HG02623 (cell line): ENCODE measurements at regions not wholly inside any gene's neighbourhood (a gene's known extent, or its start where the extent isn't known, plus 50 kb on each side); places are given as distances from the start of the nearest gene placed in this dataset.
"Not testable (repeated sequence)": the region's sequence is repeated elsewhere in the genome, so short reads cannot be mapped to it uniquely, and the experiment has no call there.

Source experiments
- ATAC-seq: cut with Tn5 transposase; IDR thresholded peaks from one replicate; pipeline ENCODE4 v1.9.1; 2021; ENCODE audit warnings: moderate library complexity; ENCODE audit not compliant: unreplicated experiment

GRCh38 chr3:88657459-88657858 lies 450.0 kb upstream of the EPHA3 start:
- ATAC-seq: no peak

GRCh38 chr3:88661433-88661824 lies 446.0 kb upstream of the EPHA3 start:
- ATAC-seq: no peak

GRCh38 chr3:88668180-88668579 lies 439.2 kb upstream of the EPHA3 start:
- ATAC-seq: no peak

GRCh38 chr3:88671573-88671972 lies 435.8 kb upstream of the EPHA3 start:
- no peak for ATAC-seq

GRCh38 chr3:88677298-88677697 lies 430.1 kb upstream of the EPHA3 start:
- no peak for ATAC-seq

GRCh38 chr3:88678747-88679146 lies 428.7 kb upstream of the EPHA3 start:
- ATAC-seq: no peak

GRCh38 chr3:88690287-88690686 lies 417.1 kb upstream of the EPHA3 start:
- ATAC-seq: no peak

- ATAC-seq: no peak
These were observed 416.3 kb upstream of the EPHA3 start for GRCh38 chr3:88691081-88691480.

GRCh38 chr3:88703501-88704059 lies 403.8 kb upstream of the EPHA3 start:
- ATAC-seq: no peak

GRCh38 chr3:88704338-88704737 lies 403.1 kb upstream of the EPHA3 start:
- no peak for ATAC-seq

- no peak for ATAC-seq
These were observed 399.6 kb upstream of the EPHA3 start for GRCh38 chr3:88707837-88708236.

- ATAC-seq: no peak
These were observed 394.9 kb upstream of the EPHA3 start for GRCh38 chr3:88712552-88712951.

- ATAC-seq: no peak
These were observed 394.2 kb upstream of the EPHA3 start for GRCh38 chr3:88713233-88713691.

- ATAC-seq: no peak
These were observed 381.8 kb upstream of the EPHA3 start for GRCh38 chr3:88725440-88726165.

GRCh38 chr3:88732186-88732585 lies 375.2 kb upstream of the EPHA3 start:
- ATAC-seq: no peak

- no peak for ATAC-seq
These were observed 365.3 kb upstream of the EPHA3 start for GRCh38 chr3:88742106-88742505.

GRCh38 chr3:88742674-88743507 lies 364.5 kb upstream of the EPHA3 start:
- ATAC-seq: no peak

- ATAC-seq: no peak
These were observed 362.5 kb upstream of the EPHA3 start for GRCh38 chr3:88744896-88745295.

GRCh38 chr3:88747145-88747544 lies 360.3 kb upstream of the EPHA3 start:
- not testable (repeated sequence) for ATAC-seq

- ATAC-seq: no peak
These were observed 348.7 kb upstream of the EPHA3 start for GRCh38 chr3:88758676-88759075.

- ATAC-seq: no peak
These were observed 339.7 kb upstream of the EPHA3 start for GRCh38 chr3:88767746-88768145.

GRCh38 chr3:88773766-88774165 lies 333.7 kb upstream of the EPHA3 start:
- ATAC-seq: no peak
